PFSK-1 (cell line): ENCODE measurements at regions not wholly inside any gene's neighbourhood (a gene's known extent, or its start where the extent isn't known, plus 50 kb on each side); places are given as distances from the start of the nearest gene placed in this dataset.

ENCODE experiments used
- FOXP2 ChIP-seq: optimal IDR thresholded peaks from 2 replicates; pipeline ENCODE3; 2011; ENCODE audit warnings: borderline replicate concordance, control low read depth, inconsistent platforms; ENCODE audit not compliant: insufficient read depth; ENCODE audit errors: extremely low read length, extremely low read depth
- POLR2AphosphoS5 ChIP-seq: IDR thresholded peaks from 2 replicates; pipeline ENCODE4 v1.6.1; 2012; ENCODE audit warnings: low read depth, mild to moderate bottlenecking, control low read depth, low read length, moderate library complexity
- SIN3A ChIP-seq: IDR thresholded peaks from 2 replicates; pipeline ENCODE4 v1.6.1; 2012; ENCODE audit warnings: mild to moderate bottlenecking, low read length, moderate library complexity, borderline replicate concordance; ENCODE audit not compliant: insufficient read depth
- TAF1 ChIP-seq: IDR thresholded peaks from 2 replicates; pipeline ENCODE4 v1.6.1; 2012; ENCODE audit warnings: low read length, control low read depth, borderline replicate concordance; ENCODE audit not compliant: insufficient read depth
- TF ChIP-seq, protein P1 (sequence below), 2 experiments: IDR thresholded peaks; 2 replicates each; pipeline versions ENCODE4 v1.6.1 to v1.8.0; 2011 to 2012; ENCODE audit warnings: low read depth in 2 of 2, low read length in 2 of 2, control low read depth in 1 of 2, inconsistent platforms in 1 of 2, mild to moderate bottlenecking in 1 of 2, moderate library complexity in 1 of 2; ENCODE audit not compliant: insufficient read depth in 1 of 2

GRCh38 chr11:82233201-82233600 is 500.5 kb downstream of the FAM181B start:
- no peak for TF ChIP-seq TAF1
- TF ChIP-seq FOXP2 = no peak
- TF ChIP-seq, protein P1, sequence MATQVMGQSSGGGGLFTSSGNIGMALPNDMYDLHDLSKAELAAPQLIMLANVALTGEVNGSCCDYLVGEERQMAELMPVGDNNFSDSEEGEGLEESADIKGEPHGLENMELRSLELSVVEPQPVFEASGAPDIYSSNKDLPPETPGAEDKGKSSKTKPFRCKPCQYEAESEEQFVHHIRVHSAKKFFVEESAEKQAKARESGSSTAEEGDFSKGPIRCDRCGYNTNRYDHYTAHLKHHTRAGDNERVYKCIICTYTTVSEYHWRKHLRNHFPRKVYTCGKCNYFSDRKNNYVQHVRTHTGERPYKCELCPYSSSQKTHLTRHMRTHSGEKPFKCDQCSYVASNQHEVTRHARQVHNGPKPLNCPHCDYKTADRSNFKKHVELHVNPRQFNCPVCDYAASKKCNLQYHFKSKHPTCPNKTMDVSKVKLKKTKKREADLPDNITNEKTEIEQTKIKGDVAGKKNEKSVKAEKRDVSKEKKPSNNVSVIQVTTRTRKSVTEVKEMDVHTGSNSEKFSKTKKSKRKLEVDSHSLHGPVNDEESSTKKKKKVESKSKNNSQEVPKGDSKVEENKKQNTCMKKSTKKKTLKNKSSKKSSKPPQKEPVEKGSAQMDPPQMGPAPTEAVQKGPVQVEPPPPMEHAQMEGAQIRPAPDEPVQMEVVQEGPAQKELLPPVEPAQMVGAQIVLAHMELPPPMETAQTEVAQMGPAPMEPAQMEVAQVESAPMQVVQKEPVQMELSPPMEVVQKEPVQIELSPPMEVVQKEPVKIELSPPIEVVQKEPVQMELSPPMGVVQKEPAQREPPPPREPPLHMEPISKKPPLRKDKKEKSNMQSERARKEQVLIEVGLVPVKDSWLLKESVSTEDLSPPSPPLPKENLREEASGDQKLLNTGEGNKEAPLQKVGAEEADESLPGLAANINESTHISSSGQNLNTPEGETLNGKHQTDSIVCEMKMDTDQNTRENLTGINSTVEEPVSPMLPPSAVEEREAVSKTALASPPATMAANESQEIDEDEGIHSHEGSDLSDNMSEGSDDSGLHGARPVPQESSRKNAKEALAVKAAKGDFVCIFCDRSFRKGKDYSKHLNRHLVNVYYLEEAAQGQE (IDR thresholded peaks at IDR 0.05; ENCODE audit: insufficient read depth in 1 of 2, low read depth in 2 of 2, low read length in 2 of 2) = no peak

- TF ChIP-seq, protein P1 (IDR thresholded peaks at IDR 0.05; ENCODE audit: insufficient read depth in 1 of 2, low read depth in 2 of 2, low read length in 2 of 2) = no peak
- TF ChIP-seq POLR2AphosphoS5 = no peak
- TF ChIP-seq TAF1 = no peak
- no peak for TF ChIP-seq SIN3A
- no peak for TF ChIP-seq FOXP2
Observed at GRCh38 chr11:82229341-82229740, 504.3 kb downstream of the FAM181B start.

DNA sequence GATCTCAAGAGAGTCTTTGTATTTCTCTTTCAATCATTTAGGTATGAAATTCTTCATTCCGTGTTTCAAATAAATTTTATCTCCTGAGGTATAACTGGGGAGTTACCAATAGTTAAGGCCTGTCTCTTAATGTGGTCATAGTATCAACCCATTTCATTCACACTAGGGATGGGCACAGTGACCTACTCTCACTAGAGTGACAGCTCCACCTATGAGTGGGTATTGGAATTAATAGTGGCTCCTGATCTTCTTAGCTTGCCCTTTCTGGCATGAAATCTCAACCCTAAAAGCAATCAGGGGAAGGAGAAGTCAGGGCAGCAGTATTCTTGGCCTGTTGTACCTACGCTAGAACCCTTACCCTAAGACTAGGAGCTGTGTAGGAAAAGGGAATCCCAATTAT is 507.7 kb downstream of the FAM181B start:
- TF ChIP-seq SIN3A = no peak

- TF ChIP-seq TAF1 (no peak), FOXP2 (no peak), POLR2AphosphoS5 (no peak), SIN3A (no peak)
- TF ChIP-seq, protein P1 (IDR thresholded peaks at IDR 0.05; ENCODE audit: insufficient read depth in 1 of 2, low read depth in 2 of 2, low read length in 2 of 2) = no peak
Observed at GRCh38 chr11:82225502-82225901, 508.2 kb downstream of the FAM181B start.

DNA sequence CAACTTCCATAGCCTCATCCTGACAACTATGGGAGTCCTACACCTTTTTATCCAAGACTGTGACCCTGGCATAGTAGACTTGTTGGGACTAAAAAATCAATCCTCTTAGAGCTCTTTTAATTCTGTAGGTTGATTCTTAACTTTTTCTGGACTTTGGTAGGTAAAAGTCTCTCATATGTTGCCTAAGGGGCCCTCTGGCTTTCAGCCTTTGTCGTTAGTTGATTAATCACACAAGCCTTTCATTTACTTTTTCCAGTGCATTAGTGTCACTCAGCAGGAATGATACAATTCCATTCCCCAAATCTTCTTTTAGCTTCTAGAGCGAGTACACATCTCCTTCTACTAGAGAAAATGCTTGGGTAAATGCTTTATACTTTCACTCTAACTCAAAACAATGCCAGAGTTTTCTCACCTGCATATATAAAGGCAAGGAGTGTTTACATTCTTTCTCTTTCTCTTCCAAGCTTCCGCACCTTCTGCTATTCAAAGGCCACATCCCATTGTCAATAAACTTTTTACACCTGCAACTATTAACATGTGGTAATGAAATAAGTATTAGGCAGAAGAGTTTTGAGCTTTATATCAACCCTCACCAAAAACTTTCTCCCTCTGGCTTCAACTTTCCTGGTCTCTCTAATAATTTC is 516.6 kb downstream of the FAM181B start:
- no peak for TF ChIP-seq TAF1
- no peak for TF ChIP-seq POLR2AphosphoS5
- TF ChIP-seq FOXP2 = no peak
- no peak for TF ChIP-seq SIN3A
- TF ChIP-seq, protein P1 (IDR thresholded peaks at IDR 0.05; ENCODE audit: insufficient read depth in 1 of 2, low read depth in 2 of 2, low read length in 2 of 2) = no peak
